Fibroblast of skin of right biceps (primary cell): ENCODE measurements at regions not wholly inside any gene's neighbourhood (a gene's known extent, or its start where the extent isn't known, plus 50 kb on each side); places are given as distances from the start of the nearest gene placed in this dataset.
"Not testable (repeated sequence)": the region's sequence is repeated elsewhere in the genome, so short reads cannot be mapped to it uniquely, and the experiment has no call there.

Experiments
- DNase-seq: peaks from one replicate; pipeline ENCODE4 v3.0.0-alpha.2; 2013

- DNase-seq = no peak
Measured at GRCh38 chr5:100188778-100189177, 346.4 kb upstream of the FAM174A start.

GRCh38 chr5:100188339-100188738, 346.8 kb upstream of the FAM174A start:
- no peak for DNase-seq

- no peak for DNase-seq
Measured at GRCh38 chr5:100186181-100186580, 349.0 kb upstream of the FAM174A start.

- no peak for DNase-seq
Measured at GRCh38 chr5:100182402-100182801, 352.8 kb upstream of the FAM174A start.

- DNase-seq = no peak
Measured at GRCh38 chr5:100175346-100175745, 359.8 kb upstream of the FAM174A start.

GRCh38 chr5:100165309-100165708, 369.9 kb upstream of the FAM174A start:
- DNase-seq = no peak

- DNase-seq = no peak
Measured at GRCh38 chr5:100161868-100162267, 373.3 kb upstream of the FAM174A start.

- no peak for DNase-seq
Measured at GRCh38 chr5:100157066-100157465, 378.1 kb upstream of the FAM174A start.

- DNase-seq = no peak
Measured at GRCh38 chr5:100148239-100148638, 386.9 kb upstream of the FAM174A start.

- DNase-seq = no peak
Measured at GRCh38 chr5:100142607-100143006, 392.6 kb upstream of the FAM174A start.

GRCh38 chr5:100131161-100131560, 404.0 kb upstream of the FAM174A start:
- DNase-seq = no peak

GRCh38 chr5:100130307-100130706, 404.9 kb upstream of the FAM174A start:
- no peak for DNase-seq

GRCh38 chr5:100119903-100120302, 415.3 kb upstream of the FAM174A start:
- no peak for DNase-seq

GRCh38 chr5:100110497-100110896, 424.7 kb upstream of the FAM174A start:
- no peak for DNase-seq

- no peak for DNase-seq
Measured at GRCh38 chr5:100108883-100109282, 426.3 kb upstream of the FAM174A start.

GRCh38 chr5:100103592-100104119, 431.5 kb upstream of the FAM174A start:
- DNase-seq = not testable (repeated sequence)

GRCh38 chr5:100101466-100101865, 433.7 kb upstream of the FAM174A start:
- DNase-seq = not testable (repeated sequence)

GRCh38 chr5:100096328-100096727, 438.8 kb upstream of the FAM174A start:
- DNase-seq = not testable (repeated sequence)

- not testable (repeated sequence) for DNase-seq
Measured at GRCh38 chr5:100080703-100081102, 454.5 kb upstream of the FAM174A start.

GRCh38 chr5:100079163-100079562, 456.0 kb upstream of the FAM174A start:
- not testable (repeated sequence) for DNase-seq

GRCh38 chr5:100066020-100066419, 469.2 kb upstream of the FAM174A start:
- not testable (repeated sequence) for DNase-seq

- DNase-seq = no peak
Measured at GRCh38 chr5:100043475-100043874, 491.7 kb upstream of the FAM174A start.

- no peak for DNase-seq
Measured at GRCh38 chr5:100026606-100027005, 508.6 kb upstream of the FAM174A start.

GRCh38 chr5:100023536-100023935, 511.6 kb upstream of the FAM174A start:
- DNase-seq = no peak

- DNase-seq = no peak
Measured at GRCh38 chr5:100017520-100018262, 517.5 kb upstream of the FAM174A start.
